NCI-H146 treated with DMSO at 0.1 percent for 48 hours (cell line): ENCODE measurements at regions not wholly inside any gene's neighbourhood (a gene's known extent, or its start where the extent isn't known, plus 50 kb on each side); places are given as distances from the start of the nearest gene placed in this dataset.

Experiments used
- DNase-seq: peaks from one replicate; lab custom pipeline; 2025; ENCODE audit not compliant: unreplicated experiment; lab: John Stamatoyannopoulos, UW

- DNase-seq: peak; percentile 88
Observed at GRCh38 chr18:57918601-57919000, 115.5 kb upstream of the ATP8B1 start.

GRCh38 chr18:57916684-57917083 lies 113.6 kb upstream of the ATP8B1 start:
- no peak for DNase-seq

DNA sequence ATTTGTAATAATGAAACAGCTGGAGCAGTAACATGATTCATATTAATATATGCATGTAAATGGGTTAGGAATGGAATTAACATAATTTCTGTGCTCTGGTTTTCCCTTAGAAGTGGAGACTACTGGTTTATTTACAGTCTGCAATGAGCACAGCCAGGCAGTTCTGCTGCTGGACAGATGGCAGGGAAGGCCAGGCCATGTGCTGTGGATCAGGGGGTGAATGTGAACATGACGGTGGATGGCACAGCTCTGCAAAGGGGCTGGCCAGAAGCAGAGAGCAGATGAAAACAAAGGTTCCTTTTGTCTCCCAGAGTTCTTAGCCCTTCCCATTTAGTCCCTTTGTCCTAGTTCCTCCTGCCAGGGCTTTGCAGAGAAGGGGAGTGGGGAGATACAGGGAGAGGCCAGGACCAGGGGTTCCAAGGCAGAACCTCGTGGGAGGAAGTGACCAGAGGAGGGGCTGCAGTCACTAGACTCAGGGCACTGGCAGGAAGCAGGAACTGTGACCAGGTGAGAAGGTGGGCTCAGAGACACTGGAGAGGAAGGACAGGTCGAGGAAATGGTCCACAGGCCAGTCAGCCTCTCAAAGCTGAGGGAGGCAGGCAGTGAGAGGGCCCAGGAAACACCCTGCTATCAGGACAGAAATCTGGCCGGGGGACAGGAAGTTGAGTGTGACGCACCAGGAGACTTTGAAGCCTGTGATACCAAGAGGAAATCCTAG lies 112.9 kb upstream of the ATP8B1 start:
- peak; percentile 72 for DNase-seq

- DNase-seq: peak; percentile 88
Observed at GRCh38 chr18:57915248-57915647, 112.1 kb upstream of the ATP8B1 start.

GRCh38 chr18:57913686-57914085 lies 110.6 kb upstream of the ATP8B1 start:
- DNase-seq: no peak

- no peak for DNase-seq
Observed at GRCh38 chr18:57910817-57911216, 107.7 kb upstream of the ATP8B1 start.

GRCh38 chr18:57910134-57910533 lies 107.0 kb upstream of the ATP8B1 start:
- no peak for DNase-seq

DNA sequence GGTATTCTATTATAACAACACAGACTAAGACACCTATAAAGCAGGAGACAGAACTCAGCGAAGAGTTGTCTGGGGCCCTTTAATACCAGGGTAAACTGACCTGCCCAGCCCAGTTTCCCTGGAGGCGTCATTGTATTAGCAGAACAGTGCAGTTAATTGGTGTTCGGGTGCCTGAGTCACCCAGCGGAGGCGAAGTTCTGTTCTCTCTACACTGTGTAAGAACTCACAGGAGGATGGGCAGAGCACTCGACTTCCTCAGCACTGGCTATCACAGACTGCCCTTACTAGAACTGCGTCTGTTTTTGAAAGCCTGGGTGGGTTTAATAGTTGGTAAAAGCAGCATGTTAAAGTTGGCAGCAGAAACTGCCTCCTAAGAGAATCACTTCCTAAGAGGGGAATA lies 106.5 kb upstream of the ATP8B1 start:
- DNase-seq: no peak

GRCh38 chr18:57908092-57908491 lies 105.0 kb upstream of the ATP8B1 start:
- DNase-seq: no peak

GRCh38 chr18:57907550-57907949 lies 104.4 kb upstream of the ATP8B1 start:
- no peak for DNase-seq

DNA sequence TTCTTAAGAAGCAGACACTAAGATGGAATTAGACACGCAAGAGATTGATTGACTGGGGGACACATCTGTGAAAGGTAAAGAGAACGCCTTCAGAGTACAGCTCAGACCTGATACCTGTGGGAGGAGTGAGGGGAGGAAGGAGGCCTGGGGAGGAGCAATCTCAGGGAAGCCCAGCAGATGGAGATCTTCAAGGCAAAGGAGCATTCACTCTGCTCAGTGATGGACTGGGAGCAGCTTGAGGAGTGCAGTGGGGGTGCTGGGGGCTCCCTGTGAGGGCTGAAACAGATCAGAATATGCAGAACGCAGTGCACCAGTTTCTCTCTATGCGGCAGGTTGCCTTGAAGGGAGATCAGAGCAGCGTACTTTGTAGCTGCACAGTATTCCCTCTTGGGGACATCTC lies 103.7 kb upstream of the ATP8B1 start:
- DNase-seq: no peak

- DNase-seq: no peak
Observed at GRCh38 chr18:57904535-57904934, 101.4 kb upstream of the ATP8B1 start.

DNA sequence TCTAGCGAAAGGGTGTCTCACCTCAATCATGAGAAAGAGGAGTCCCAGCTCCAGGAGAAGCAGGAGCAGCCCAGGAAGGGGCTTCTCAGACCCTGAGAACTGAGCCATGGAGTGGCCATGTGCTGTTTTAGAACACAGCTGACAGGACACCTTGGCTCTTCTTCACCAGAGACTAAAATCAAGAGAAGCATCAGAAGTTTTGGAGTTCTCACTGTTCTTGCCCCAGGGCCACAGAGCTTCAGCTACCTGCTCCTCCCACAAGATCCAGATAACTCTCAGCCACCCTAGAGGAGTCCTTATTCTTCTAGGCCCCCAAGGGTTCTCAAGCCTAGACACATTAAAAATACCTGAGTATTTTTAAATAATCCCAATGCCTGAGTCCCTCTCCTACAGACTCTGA lies 99.6 kb upstream of the ATP8B1 start:
- DNase-seq: no peak

DNA sequence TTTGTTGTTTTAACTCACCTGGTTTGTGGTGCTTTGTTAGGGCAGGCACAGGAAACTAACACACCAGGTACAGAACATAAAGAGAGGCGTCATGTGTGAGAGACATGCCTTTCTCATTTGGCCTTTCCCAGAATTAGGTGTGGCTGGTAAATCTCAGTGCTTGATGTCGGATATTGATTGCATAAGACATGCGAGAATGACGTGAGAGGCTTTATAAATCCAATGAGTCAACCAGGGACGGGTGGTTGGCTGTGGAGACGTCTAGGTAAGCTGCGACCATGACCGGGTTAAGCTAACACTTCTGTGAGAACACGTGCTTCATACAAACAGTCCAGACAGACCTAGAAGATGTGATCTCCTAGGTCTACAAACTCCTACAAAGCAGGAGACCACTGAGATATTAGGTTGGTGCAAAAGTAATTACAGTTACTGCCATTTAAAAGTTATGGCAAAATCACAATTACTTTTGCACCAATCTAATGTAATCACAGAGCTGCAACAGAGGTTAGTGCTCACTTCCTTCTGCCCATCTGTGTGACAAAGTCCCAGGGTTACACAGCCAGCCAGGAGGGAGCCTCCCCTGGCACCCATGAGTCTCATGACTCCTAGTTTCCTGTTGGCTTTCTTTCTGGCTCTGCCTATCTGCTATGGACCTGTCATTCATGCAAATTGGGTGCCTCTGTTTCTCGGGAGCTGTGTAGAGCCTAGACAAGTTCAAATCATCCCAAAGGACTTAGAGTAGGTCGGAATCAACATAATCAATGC lies 98.9 kb upstream of the ATP8B1 start:
- DNase-seq: no peak

GRCh38 chr18:57900906-57901435 lies 97.9 kb upstream of the ATP8B1 start:
- DNase-seq: no peak

DNA sequence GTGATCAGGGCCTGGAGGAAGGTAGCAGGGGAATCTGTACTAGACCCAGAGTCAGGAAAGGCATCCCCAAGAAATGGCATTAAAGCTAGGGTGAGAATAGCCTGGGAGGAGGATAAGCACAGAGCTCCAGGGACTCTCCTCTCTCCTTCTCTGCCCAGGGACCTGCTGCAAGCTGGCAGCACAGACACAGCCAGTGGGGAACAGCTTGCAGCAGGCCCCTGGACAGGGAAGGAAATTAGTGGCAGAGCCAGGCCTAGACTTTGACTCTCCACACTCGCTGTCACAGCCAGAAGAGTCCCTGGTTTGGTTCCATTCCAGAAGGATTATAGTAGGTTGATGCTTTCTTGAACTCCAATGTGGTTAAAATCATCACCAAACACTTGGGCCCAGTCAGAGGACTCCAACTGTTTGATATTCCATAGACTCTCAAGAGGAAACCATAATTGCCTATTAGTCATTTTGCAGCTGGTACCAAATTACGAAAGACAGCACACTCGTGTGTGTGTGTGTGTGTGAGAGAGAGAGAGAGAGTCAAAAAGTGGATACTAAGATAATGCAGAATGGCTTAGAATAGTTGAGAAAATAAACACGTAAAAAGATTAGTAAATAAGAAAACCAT lies 95.5 kb upstream of the ATP8B1 start:
- DNase-seq: peak; percentile 85

GRCh38 chr18:57895182-57895581 lies 92.1 kb upstream of the ATP8B1 start:
- no peak for DNase-seq

DNA sequence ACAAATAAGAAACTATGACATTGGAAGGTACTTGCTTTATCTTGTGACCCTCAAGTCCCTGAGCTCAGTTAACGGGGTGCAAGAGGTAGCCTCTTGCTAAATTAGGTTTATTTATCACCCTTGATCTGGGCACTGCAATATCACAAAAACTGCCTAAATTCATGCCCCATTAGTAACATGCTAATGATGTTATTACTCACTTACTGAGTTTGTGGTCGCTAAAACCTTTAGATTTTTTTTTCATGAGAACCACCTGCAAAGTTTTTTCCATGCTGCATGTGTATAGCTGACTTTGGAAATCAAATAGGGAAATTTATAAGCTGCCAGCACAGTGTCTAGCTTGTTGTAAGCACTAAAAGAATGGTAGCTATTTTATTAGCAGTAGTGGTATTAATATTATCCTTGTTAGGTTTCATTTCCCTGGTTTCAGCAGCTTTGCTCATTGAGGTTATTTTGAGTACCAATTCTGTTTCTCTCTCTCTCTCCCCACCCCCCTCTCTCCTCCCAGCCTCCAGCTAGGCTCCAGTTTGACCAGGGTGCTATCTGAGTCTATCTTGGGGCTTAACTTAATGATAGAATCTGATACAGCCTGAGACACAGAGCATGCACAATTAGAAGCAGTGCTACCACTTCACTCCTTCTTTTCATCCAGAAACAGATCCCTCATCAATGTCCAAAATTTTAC lies 88.7 kb upstream of the ATP8B1 start:
- DNase-seq: no peak

DNA sequence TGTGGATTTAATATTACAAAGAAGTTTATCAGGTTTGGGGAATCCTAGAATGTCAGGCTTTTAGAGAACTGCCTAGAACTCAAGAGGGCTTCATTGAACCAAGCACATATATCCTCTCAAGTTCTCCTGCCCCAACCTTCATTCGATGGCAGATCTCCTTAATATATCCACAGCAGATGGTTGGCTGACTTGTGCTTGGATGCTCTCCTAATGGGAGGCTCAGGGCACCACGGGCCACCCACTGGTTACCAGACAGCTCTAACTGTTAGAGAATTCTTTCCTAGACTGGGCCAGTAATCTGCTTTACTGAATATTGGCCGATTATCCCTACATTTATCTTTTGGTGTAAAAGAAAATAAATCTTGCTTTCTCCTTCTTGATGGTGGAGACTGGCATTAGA lies 87.2 kb upstream of the ATP8B1 start:
- DNase-seq: no peak

- no peak for DNase-seq
Observed at GRCh38 chr18:57889841-57890240, 86.7 kb upstream of the ATP8B1 start.
